Stimulated activated effector memory CD8-positive, alpha-beta T cell treated with anti-CD3 and anti-CD28 coated beads, Interleukin-12 subunit alpha, Interleukin-12 subunit beta, amount 100 ng/mL, for 72 hours (primary cell): ENCODE measurements at regions not wholly inside any gene's neighbourhood (a gene's known extent, or its start where the extent isn't known, plus 50 kb on each side); places are given as distances from the start of the nearest gene placed in this dataset.

ENCODE experiments used
- ATAC-seq: fragments of 150-1000 bp; cut with Tn5 transposase; 2 replicates; pipeline ENCODE4 v1.10.0; 2021
- DNase-seq, 2 donors: peaks; one replicate each; pipeline ENCODE4 v3.0.0; 2021 to 2022; ENCODE audit warnings: low spot score in 2 of 2
- H3K27ac Mint-ChIP-seq: one replicate; pipeline ENCODE4 v1.8.0; 2022; ENCODE audit warnings: mild to moderate bottlenecking, mixed read lengths
- H3K36me3 Mint-ChIP-seq: one replicate; pipeline ENCODE4 v1.8.0; 2022; ENCODE audit warnings: mild to moderate bottlenecking, mixed read lengths
- H3K4me1 Mint-ChIP-seq: one replicate; pipeline ENCODE4 v1.8.0; 2022; ENCODE audit warnings: mixed read lengths
- H3K4me3 Mint-ChIP-seq: one replicate; pipeline ENCODE4 v1.8.0; 2022; ENCODE audit warnings: mild to moderate bottlenecking, mixed read lengths
- H3K9me3 Mint-ChIP-seq: one replicate; pipeline ENCODE4 v1.8.0; 2022; ENCODE audit warnings: mixed read lengths

DNA sequence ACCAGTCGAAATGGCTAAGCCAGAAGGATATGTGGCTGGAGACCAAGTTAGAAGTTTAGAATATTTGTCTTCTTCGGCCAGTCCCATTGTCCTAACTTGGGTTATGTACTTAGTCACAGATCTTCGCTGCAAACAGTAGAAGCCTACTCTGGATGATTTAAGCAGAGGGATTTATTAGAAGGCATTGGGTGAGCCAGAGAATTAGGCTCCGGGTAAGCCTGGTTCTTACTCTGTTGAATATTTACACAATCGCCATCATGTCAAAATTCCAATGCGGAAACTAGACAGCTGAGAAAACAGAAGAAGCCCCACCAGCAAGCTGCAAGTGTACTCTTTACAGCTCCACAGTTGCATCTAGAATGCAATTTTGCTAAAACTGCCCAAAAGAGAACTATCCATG is 276.6 kb downstream of the CMPK2 start:
- ATAC-seq (no peak), DNase-seq (no peak)
- H3K4me1 Mint-ChIP-seq: no peaks in the 10 kb centered on the region
- H3K27ac Mint-ChIP-seq: no peak overlapping the region
- H3K4me3 Mint-ChIP-seq: no peak overlapping the region
- H3K9me3 Mint-ChIP-seq: no peaks in the 10 kb centered on the region
- H3K36me3 Mint-ChIP-seq: no peaks in the 10 kb centered on the region

DNA sequence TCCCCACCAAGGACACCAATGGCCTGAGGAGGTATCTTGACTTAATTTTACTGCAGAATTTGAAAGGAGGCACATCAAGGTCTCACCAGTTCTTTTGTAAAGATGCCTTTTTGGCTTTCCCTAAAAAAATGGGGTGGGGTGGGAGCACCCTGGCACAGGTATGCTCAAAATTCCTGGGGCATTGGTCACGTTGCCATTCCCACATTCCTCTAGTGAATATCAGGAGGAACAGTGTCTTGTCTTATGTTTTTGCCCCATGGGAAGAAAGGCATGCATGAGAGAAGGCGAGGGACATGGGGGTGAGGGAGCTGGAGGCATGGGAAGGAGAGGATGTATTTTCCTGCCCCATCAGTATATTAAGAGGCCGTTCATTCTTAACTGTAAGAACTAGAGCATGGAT is 275.3 kb downstream of the CMPK2 start:
- no peaks in the 10 kb centered on the region for H3K4me1 Mint-ChIP-seq
- DNase-seq: no peak
- H3K9me3 Mint-ChIP-seq: no peaks in the 10 kb centered on the region
- no peak for ATAC-seq
- H3K36me3 Mint-ChIP-seq: no peaks in the 10 kb centered on the region
- H3K4me3 Mint-ChIP-seq: no peak overlapping the region
- no peak overlapping the region for H3K27ac Mint-ChIP-seq

DNA sequence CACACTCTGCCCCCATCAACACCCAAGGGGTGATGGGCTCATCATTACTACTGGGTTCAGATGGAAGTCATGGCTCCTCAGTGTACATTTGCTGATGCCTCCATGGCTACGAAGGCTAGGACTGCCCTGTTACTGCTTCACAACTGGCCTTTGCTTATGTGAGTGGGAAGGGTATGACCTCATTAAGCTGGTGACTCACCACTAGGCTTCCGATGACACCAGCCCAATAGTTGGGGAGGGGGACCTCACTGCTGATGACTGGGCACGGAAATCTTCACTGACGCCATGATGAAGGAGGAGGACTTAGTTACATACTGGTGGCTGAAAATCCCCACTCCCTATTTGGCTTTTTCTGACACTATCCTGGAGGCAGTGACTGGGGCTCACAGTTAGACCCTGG is 263.2 kb downstream of the CMPK2 start:
- ATAC-seq (no peak), DNase-seq (no peak)
- H3K9me3 Mint-ChIP-seq: peaks cover 2% of the 10 kb centered on the region
- H3K4me3 Mint-ChIP-seq: no peak overlapping the region
- no peaks in the 10 kb centered on the region for H3K4me1 Mint-ChIP-seq
- no peak overlapping the region for H3K27ac Mint-ChIP-seq
- H3K36me3 Mint-ChIP-seq: no peaks in the 10 kb centered on the region

DNA sequence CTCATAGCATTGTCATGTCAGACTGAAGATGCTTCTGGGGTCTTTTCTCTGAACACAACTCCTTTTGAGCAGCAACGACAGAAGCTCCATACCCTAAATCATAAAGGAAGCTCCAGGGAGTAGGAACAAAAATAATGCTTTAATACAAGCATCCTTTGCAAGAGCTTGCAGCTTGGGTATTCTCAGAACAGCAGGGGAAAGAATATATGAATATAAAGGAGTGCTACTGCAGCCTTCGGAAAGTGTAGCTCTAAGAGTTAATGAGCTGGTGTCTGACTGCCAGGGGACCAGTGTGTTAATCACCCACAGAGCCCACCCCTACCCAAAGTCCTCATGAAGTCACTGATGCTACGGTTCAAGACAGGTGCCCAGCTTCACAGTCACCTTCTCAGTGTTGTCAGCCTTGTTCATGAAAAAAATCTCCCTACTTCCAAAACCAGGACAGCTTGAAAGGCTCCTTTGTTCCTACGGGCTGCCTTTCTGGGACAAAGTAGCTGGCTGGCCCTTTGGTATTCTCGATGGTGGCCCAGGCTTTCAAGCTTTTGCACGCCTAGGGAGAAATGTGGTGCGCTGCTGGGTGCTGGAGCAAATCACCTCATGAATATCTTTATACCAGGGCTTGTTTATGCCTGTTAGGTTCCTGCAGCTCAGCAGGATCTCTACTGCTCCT is 259.7 kb downstream of the CMPK2 start:
- no peak overlapping the region for H3K27ac Mint-ChIP-seq
- H3K4me1 Mint-ChIP-seq: no peaks in the 10 kb centered on the region
- H3K9me3 Mint-ChIP-seq: peaks cover 2% of the 10 kb centered on the region
- H3K4me3 Mint-ChIP-seq: no peak overlapping the region
- no peaks in the 10 kb centered on the region for H3K36me3 Mint-ChIP-seq
- DNase-seq (no peak), ATAC-seq (no peak)

DNA sequence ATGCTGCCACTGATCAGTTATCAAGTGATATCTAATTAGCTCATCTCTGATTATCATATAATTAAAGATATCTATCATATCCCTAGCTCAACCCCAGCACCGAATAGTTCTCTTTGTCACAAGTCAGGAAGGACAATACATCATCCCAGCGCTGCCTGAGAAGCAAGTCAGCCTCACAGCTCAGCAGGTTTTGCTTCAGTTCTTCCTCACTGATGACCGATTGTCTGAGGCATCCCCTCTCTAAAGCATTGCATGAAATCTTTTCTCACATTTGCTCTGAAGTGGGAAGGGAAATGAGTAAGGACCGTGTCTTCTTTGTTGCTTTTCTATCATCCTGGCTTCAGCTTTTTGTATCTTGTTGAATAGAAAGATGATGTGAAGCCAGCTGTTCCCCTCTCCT is 247.9 kb downstream of the CMPK2 start:
- Mint-ChIP-seq H3K36me3 (no peaks in the 10 kb centered on the region), H3K4me1 (no peaks in the 10 kb centered on the region), H3K27ac (no peak overlapping the region), H3K9me3 (peaks cover 4% of the 10 kb centered on the region), H3K4me3 (no peak overlapping the region)
- ATAC-seq: no peak
- no peak for DNase-seq

DNA sequence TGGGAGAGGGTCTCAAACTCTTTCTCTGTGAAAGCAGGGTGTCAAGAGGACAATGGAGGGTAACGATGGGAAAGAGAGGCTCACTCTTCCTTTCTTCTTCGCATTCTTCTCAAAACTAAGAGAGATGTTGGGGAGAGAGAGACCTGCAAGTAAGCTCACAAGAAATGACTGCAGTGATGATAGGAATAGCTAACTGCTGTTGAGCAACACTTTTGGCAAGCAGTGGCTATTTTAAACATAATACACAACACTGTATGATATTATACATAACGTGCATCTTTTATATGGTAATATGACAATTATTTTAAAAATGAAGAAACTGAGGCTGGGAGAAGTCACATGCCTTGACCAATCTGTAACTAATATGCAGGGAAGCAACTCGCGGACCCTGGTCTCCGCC is 247.5 kb downstream of the CMPK2 start:
- H3K4me3 Mint-ChIP-seq: no peak overlapping the region
- no peaks in the 10 kb centered on the region for H3K36me3 Mint-ChIP-seq
- no peaks in the 10 kb centered on the region for H3K4me1 Mint-ChIP-seq
- DNase-seq: no peak
- no peak for ATAC-seq
- peaks cover 4% of the 10 kb centered on the region for H3K9me3 Mint-ChIP-seq
- H3K27ac Mint-ChIP-seq: no peak overlapping the region

DNA sequence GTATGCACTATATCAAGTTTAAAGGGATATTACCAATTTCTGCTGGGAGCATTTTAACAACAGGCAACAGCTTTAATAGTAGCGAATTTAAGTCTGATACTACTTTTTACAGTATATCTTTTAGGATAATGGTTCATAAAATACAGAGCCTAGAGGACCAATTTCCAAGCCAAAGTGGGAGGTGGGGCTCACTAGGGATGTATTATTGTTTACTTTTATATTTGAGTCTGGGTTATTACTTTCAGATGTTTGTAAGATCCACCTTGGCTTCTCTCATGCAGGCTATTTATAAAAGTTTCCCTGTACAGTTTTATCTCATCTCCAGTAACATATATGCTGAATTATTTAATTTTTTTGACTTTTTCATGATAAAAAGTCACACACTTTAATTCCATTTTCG is 242.0 kb downstream of the CMPK2 start:
- no peak for ATAC-seq
- Mint-ChIP-seq H3K4me1 (no peaks in the 10 kb centered on the region), H3K36me3 (no peaks in the 10 kb centered on the region), H3K4me3 (no peak overlapping the region), H3K27ac (no peak overlapping the region), H3K9me3 (no peaks in the 10 kb centered on the region)
- no peak for DNase-seq

DNA sequence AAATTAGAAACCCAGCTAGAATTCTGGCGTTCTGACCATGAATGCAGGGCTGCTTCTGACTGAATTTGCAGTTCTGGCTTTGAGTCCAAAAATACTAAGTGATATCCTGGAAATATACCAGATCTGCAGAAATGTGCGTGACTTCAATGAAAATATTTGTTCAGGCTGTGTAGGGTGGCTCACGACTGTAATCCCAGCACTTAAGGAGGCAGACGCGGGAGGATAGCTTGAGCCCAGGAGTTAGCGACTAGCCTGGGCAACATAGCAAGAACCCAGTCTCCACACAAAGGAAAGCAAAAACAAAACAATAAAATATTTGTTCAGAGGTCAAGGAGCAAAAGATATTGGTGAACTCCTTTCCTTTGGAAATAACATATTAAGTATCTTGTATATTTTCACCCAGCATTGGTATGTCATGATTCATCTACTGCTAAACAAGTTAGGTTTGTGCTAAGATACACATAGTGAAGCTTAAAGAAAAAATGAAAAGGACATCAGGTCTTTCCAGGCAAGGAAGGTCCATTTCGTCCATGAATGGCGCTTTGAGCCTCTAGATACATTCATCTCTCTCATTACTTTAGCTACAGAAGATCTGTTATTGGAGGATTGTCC is 239.2 kb downstream of the CMPK2 start:
- H3K36me3 Mint-ChIP-seq: no peaks in the 10 kb centered on the region
- no peak for ATAC-seq
- no peak overlapping the region for H3K27ac Mint-ChIP-seq
- H3K4me1 Mint-ChIP-seq: no peaks in the 10 kb centered on the region
- DNase-seq: no peak
- H3K4me3 Mint-ChIP-seq: no peak overlapping the region
- no peaks in the 10 kb centered on the region for H3K9me3 Mint-ChIP-seq

DNA sequence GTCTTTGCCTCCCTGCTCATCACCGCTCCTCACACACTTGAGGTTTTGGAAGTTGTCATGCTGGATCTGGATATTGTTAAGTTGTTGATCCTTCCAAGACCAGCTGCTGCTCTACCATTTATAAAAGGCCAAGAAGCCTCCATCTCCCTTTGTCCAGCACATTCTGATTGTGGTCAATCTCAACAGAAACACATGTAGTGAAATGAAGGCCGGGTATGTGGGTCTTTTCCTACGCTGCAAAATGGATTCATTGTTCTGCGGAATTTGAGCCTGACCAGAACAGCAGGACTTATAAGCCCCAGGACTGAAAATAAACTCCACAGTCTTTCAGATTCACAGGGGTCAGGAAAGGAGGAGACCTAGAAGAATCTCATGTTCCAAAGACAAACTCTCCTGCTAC is 238.4 kb downstream of the CMPK2 start:
- H3K4me1 Mint-ChIP-seq: no peaks in the 10 kb centered on the region
- H3K9me3 Mint-ChIP-seq: no peaks in the 10 kb centered on the region
- no peak overlapping the region for H3K4me3 Mint-ChIP-seq
- no peak overlapping the region for H3K27ac Mint-ChIP-seq
- no peaks in the 10 kb centered on the region for H3K36me3 Mint-ChIP-seq
- ATAC-seq (no peak), DNase-seq (no peak)

DNA sequence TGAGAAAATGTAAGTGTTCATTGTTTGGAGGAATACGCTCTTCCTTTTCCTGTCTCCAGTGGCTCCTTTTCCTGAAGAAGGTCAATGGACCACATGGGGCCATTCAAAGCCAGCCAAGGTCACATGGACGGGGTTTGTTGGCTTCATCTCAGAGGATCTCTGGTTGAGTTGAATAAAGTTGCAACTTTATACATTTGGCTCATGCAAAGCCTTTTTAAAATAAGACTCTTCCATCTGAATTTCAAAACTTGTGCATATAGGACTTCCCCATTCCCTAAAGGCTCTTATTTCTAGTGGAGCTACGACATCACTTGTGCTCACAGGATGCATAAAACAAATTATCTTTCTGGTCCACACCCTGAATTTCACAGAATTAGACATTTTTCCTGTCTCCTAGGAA is 235.5 kb downstream of the CMPK2 start:
- Mint-ChIP-seq H3K27ac (no peak overlapping the region), H3K36me3 (no peaks in the 10 kb centered on the region), H3K4me3 (no peak overlapping the region), H3K4me1 (no peaks in the 10 kb centered on the region), H3K9me3 (no peaks in the 10 kb centered on the region)
- no peak for DNase-seq
- no peak for ATAC-seq

DNA sequence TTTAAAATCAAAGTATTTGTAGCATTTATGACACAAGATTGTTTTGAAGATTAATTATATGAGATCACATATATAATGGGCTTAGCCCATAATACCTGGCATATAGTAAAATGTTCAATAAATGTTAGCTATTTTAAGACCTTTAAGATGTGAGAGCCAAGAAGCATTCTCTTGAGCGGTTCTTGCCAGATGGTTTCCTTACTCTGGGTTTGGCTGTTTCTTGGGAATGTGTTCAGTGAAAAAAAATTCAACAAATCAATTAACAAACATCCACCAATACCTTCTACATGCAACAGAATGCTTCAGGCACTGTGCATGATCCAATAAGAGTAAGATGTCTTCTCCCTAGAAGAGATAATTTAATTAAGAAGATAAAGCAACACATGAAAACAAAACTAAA is 230.4 kb downstream of the CMPK2 start:
- Mint-ChIP-seq H3K9me3 (no peaks in the 10 kb centered on the region), H3K4me1 (no peaks in the 10 kb centered on the region), H3K4me3 (no peak overlapping the region), H3K27ac (no peak overlapping the region), H3K36me3 (no peaks in the 10 kb centered on the region)
- ATAC-seq: no peak
- DNase-seq: no peak

DNA sequence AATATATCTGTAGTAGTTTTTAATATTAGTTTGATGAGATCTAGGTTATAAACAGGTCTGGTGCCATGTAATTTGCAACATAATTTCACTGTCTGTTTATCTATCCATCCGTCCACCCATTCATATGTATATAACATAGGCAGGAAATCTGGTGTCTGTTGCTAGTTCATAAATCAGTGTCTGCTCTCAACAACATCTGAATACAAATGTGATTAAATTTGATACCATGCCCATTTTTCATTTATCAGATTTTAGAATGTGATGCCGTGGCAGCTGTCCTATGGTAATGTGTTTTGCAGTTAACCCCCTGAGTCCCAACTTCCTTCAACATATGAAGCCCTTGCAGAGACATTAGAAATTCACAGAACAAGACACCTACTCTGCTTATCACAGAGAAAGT is 228.4 kb downstream of the CMPK2 start:
- no peak overlapping the region for H3K27ac Mint-ChIP-seq
- ATAC-seq (no peak), DNase-seq (no peak)
- no peaks in the 10 kb centered on the region for H3K36me3 Mint-ChIP-seq
- H3K9me3 Mint-ChIP-seq: no peaks in the 10 kb centered on the region
- no peak overlapping the region for H3K4me3 Mint-ChIP-seq
- no peaks in the 10 kb centered on the region for H3K4me1 Mint-ChIP-seq

DNA sequence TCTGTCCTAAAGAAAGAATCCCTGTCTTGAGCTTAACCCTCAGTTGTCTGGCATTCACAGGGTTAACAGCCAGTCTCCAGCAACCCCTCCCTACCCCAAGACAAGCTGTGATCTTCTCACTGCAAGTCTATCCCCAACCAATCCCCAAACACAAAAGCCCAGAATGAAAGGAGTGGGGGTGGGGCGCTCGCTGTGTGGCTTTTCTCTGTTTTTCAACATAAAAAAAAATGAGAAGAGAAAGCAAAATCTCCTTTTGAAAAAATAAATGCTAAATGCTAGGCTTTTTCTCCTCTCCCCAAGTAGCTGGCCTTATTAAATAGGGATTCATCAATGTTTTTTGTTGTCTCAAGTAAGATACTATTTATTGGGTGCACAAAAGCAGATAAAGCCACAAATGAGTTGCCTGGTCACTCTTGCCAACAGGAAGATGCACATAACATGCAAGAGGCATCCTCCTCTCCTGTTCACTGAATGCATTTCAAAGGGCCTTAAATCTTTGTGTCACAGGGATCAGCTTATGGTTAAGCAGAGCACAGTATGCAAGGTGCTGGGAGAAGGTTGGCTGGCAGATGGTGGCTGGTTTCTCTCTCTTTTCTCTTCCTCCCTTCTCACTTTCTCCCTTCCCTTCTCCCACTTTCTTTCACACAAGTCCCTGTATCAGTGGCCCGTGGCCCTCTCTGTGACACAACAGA is 225.6 kb downstream of the CMPK2 start:
- Mint-ChIP-seq H3K27ac (no peak overlapping the region), H3K4me1 (no peaks in the 10 kb centered on the region), H3K36me3 (no peaks in the 10 kb centered on the region), H3K4me3 (no peak overlapping the region), H3K9me3 (no peaks in the 10 kb centered on the region)
- DNase-seq: no peak
- no peak for ATAC-seq

DNA sequence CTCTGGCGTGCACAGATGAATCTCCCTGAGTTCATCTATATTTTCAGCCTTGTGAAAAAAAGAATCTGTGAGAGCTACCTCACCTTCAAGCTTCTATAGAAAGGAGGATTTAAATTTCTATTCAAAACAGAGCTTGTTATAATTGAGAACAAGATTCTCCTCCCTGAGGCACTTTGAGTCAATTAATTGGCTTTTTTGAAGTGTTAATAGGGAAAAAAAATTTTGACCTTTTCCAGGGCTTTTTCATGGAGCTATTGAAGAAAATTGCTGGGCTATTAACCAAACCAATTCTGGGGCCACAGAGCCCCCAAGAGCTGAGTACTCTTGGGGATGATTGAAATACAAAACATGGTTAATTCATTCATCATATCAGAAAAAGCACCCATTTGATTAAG is 225.1 kb downstream of the CMPK2 start:
- ATAC-seq (no peak), DNase-seq (no peak)
- no peak overlapping the region for H3K27ac Mint-ChIP-seq
- no peaks in the 10 kb centered on the region for H3K36me3 Mint-ChIP-seq
- H3K9me3 Mint-ChIP-seq: no peaks in the 10 kb centered on the region
- H3K4me1 Mint-ChIP-seq: no peaks in the 10 kb centered on the region
- H3K4me3 Mint-ChIP-seq: no peak overlapping the region

DNA sequence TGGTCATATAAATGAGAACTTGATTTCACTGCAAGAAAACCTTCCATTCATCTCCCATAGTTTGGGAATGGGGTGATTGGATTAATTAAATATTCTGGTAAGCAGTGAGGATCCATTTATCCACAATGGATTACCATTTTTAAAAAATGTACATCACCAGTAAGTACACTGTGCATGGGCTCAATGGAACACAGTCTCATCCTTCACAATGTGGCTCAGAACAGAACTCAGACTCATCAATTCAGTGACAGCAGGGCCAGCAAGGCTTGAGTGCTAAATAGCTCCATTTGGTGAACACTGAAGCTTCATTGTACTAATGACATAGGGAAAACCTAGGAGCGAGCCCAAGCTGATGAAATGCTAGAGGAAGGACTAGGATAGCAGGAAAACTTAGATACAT is 223.8 kb downstream of the CMPK2 start:
- ATAC-seq (no peak), DNase-seq (no peak)
- no peaks in the 10 kb centered on the region for H3K9me3 Mint-ChIP-seq
- no peaks in the 10 kb centered on the region for H3K4me1 Mint-ChIP-seq
- no peak overlapping the region for H3K27ac Mint-ChIP-seq
- no peaks in the 10 kb centered on the region for H3K36me3 Mint-ChIP-seq
- H3K4me3 Mint-ChIP-seq: no peak overlapping the region

DNA sequence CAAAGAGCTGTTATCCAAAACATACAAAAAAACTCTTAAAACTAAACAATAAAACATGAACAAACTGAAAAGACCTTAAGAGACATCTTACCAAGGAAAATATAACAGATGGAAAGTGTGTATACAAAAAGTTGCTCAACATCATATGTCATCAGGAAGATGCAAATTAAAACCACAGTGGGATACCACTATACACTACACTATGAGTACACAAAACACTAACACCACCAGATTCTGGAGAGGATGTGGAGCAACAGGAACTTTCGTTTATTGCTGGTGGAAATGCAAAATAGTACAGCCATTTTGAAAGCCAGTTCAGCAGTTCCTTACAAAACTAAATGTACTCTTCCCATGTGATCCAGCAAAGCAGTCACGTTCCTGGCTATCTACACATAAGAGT is 221.4 kb downstream of the CMPK2 start:
- ATAC-seq (no peak), DNase-seq (no peak)
- Mint-ChIP-seq H3K36me3 (no peaks in the 10 kb centered on the region), H3K27ac (no peak overlapping the region), H3K4me1 (no peaks in the 10 kb centered on the region), H3K4me3 (no peak overlapping the region), H3K9me3 (no peaks in the 10 kb centered on the region)
